ENCODE measurements at regions not wholly inside any gene's neighbourhood (a gene's known extent, or its start where the extent isn't known, plus 50 kb on each side); places are given as distances from the start of the nearest gene placed in this dataset.

- TF ChIP-seq, protein P1, sequence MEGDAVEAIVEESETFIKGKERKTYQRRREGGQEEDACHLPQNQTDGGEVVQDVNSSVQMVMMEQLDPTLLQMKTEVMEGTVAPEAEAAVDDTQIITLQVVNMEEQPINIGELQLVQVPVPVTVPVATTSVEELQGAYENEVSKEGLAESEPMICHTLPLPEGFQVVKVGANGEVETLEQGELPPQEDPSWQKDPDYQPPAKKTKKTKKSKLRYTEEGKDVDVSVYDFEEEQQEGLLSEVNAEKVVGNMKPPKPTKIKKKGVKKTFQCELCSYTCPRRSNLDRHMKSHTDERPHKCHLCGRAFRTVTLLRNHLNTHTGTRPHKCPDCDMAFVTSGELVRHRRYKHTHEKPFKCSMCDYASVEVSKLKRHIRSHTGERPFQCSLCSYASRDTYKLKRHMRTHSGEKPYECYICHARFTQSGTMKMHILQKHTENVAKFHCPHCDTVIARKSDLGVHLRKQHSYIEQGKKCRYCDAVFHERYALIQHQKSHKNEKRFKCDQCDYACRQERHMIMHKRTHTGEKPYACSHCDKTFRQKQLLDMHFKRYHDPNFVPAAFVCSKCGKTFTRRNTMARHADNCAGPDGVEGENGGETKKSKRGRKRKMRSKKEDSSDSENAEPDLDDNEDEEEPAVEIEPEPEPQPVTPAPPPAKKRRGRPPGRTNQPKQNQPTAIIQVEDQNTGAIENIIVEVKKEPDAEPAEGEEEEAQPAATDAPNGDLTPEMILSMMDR (IDR thresholded peaks at IDR 0.05; ENCODE audit: insufficient read depth, low read length), result no peak
- no peak for TF ChIP-seq POLR2AphosphoS5 (IDR thresholded peaks at IDR 0.05; ENCODE audit: low read depth)
Observed at GRCh38 chr6:22133357-22133756, 163.5 kb downstream of the PRL start.
